Body of pancreas (tissue), 4 donors: ENCODE measurements at regions not wholly inside any gene's neighbourhood (a gene's known extent, or its start where the extent isn't known, plus 50 kb on each side); places are given as distances from the start of the nearest gene placed in this dataset.

Experiments used
- POLR2A ChIP-seq, 3 donors: fragments of 450-650 bp; IDR thresholded peaks; one replicate each; pipeline ENCODE4 v1.6.1; 2016; ENCODE audit warnings: antibody characterized with exemption in 3 of 3, mild to moderate bottlenecking in 2 of 3
- TF ChIP-seq, protein P1 (sequence below), 7 experiments: fragments of 450-650 bp in 4 of 7; fragments of 200-600 bp in 3 of 7; sonication (generic) in 3 of 7; IDR thresholded peaks; one replicate each; pipeline ENCODE4 v1.5.1; 2016 to 2019; ENCODE audit warnings: antibody characterized with exemption in 7 of 7

DNA sequence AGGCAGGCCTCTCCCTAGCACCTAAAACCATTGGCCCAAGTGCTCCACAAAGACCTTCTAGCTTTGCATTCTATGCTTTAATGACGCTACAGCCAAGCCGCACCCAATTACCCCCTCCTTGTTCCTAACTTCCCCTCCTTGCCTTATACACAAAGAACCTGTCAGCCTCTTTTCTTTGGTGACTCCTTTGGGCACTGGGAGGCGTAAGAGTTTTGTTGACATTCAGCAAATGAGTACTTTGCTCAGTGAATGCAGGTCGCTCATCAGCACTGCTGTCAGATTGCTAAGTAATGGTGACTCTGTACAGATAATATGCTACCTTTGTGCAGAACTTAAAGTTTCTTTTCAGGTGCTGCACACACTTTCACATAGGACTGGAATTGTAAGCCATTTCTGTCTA, 187.6 kb upstream of the FAM78B start:
- TF ChIP-seq, protein P1, sequence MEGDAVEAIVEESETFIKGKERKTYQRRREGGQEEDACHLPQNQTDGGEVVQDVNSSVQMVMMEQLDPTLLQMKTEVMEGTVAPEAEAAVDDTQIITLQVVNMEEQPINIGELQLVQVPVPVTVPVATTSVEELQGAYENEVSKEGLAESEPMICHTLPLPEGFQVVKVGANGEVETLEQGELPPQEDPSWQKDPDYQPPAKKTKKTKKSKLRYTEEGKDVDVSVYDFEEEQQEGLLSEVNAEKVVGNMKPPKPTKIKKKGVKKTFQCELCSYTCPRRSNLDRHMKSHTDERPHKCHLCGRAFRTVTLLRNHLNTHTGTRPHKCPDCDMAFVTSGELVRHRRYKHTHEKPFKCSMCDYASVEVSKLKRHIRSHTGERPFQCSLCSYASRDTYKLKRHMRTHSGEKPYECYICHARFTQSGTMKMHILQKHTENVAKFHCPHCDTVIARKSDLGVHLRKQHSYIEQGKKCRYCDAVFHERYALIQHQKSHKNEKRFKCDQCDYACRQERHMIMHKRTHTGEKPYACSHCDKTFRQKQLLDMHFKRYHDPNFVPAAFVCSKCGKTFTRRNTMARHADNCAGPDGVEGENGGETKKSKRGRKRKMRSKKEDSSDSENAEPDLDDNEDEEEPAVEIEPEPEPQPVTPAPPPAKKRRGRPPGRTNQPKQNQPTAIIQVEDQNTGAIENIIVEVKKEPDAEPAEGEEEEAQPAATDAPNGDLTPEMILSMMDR (IDR thresholded peaks at IDR 0.05): no peak
- no peak for TF ChIP-seq POLR2A (IDR thresholded peaks at IDR 0.05)
